ENCODE measurements at regions not wholly inside any gene's neighbourhood (a gene's known extent, or its start where the extent isn't known, plus 50 kb on each side); places are given as distances from the start of the nearest gene placed in this dataset.

- intact Hi-C loops (cut with DNase I; ENCODE audit: low total_unique reads) = no loop called here
Measured at GRCh38 chr2:107775791-107776190, 50.9 kb upstream of the RGPD4 start.

DNA sequence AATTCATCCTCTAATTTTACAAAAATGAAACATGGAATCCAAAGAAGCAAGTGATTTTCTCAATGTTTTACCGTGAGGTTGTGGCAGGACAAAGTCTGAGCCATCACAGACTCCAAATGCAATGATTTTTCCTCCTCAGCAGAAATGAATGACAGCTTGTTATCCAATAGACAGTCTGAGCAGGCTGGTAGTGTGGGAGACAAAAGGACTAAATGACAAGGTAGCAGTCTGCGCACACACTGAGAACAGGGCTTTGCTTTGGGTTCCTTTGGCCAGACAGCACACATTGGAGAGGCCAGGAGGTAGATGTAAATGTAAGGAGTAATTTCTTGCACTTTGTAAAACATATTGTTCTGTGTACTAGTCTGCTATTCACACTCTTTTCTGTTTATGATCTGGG, 50.3 kb upstream of the RGPD4 start:
- intact Hi-C loops (cut with DNase I; ENCODE audit: low total_unique reads) = no loop called here
- Histone ChIP-seq H3K27ac (no peak overlapping the region), H3K27me3 (peaks cover 0 to 4% of the 10 kb centered on the region in 2 donors), H3K4me1 (no peaks in the 10 kb centered on the region), H3K9me3 (no peaks in the 10 kb centered on the region), H3K36me3 (no peaks in the 10 kb centered on the region), H3K4me3 (no peak overlapping the region)
- DNase-seq = no peak
- TF ChIP-seq POLR2A (IDR thresholded peaks at IDR 0.05) = no peak
- TF ChIP-seq CTCF (IDR thresholded peaks at IDR 0.05) = no peak

More at GRCh38 chr2:107775791-107776190, 50.9 kb upstream of the RGPD4 start:
- H3K4me3 ChIP-seq = no peak overlapping the region
- peaks cover 0 to 4% of the 10 kb centered on the region in 2 donors for H3K27me3 ChIP-seq
- no peaks in the 10 kb centered on the region for H3K9me3 ChIP-seq
- no peak for DNase-seq
- no peaks in the 10 kb centered on the region for H3K4me1 ChIP-seq
- TF ChIP-seq CTCF (IDR thresholded peaks at IDR 0.05) (no peak), POLR2A (IDR thresholded peaks at IDR 0.05) (no peak)
- H3K27ac ChIP-seq = no peak overlapping the region
- H3K36me3 ChIP-seq = no peaks in the 10 kb centered on the region

Measured in uterus (tissue), 3 donors.